HG02885 (cell line): ENCODE measurements at regions not wholly inside any gene's neighbourhood (a gene's known extent, or its start where the extent isn't known, plus 50 kb on each side); places are given as distances from the start of the nearest gene placed in this dataset.

Experiments
- ATAC-seq: cut with Tn5 transposase; IDR thresholded peaks from one replicate; pipeline ENCODE4 v1.9.1; 2021; ENCODE audit warnings: mild to moderate bottlenecking; ENCODE audit not compliant: unreplicated experiment, poor library complexity

GRCh38 chr4:36773467-36773866 lies 471.1 kb upstream of the NWD2 start:
- no peak for ATAC-seq

DNA sequence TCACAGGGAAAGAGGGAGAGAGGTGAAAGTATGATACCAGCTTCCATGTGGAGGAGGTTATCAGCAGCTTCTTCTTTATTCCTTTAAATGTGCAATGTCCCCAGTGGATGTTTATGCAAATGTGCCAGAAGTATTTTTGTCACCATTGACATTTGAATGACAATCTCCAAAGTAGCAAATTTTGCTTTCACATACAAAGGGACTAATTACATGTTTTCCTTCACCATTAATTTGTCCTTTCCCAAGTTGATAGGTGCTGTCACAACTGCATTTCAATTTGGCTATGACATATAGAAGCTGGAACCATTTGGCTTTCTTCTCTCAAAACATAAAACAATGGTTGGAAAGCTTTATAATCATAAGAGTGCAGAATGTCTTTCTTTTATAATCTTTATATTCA lies 469.0 kb upstream of the NWD2 start:
- no peak for ATAC-seq

DNA sequence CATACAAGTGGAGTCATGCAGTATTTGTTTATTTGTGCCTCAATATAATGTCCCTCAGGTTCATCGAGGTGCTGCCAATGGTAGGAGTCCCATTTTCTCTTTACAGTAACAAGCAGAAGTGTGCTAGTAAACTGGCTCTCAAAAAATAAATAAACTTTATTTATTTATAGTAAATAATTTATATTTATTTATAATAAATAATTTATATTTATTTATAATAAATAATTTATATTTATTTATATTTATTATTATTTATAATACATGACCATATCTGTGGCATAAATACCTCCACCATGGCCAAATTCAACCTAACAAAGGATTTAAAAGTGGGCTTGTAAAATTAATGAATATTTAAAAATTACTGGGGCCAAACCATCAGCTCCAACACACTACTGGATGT lies 464.9 kb upstream of the NWD2 start:
- ATAC-seq: no peak

DNA sequence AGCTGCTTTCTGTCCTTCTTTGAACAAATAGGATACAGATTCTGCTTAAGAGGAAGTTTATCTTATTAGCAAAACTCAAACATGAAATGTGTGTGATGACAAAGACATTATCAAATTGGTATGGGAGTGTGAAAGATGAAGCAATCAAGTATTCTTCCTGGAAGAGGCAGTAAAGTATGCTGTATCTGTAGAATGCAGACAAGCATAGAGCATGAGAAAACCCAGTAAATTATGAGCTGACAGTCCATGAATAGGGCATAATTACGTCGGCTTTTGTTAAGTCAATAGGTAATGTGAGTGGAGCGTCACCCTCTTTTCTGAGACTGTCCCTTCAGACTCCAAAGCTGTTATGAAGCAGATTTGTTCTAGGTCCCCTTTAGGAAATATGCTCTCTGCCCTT lies 458.6 kb upstream of the NWD2 start:
- ATAC-seq: no peak

- no peak for ATAC-seq
Observed at GRCh38 chr4:36786519-36786918, 458.0 kb upstream of the NWD2 start.

DNA sequence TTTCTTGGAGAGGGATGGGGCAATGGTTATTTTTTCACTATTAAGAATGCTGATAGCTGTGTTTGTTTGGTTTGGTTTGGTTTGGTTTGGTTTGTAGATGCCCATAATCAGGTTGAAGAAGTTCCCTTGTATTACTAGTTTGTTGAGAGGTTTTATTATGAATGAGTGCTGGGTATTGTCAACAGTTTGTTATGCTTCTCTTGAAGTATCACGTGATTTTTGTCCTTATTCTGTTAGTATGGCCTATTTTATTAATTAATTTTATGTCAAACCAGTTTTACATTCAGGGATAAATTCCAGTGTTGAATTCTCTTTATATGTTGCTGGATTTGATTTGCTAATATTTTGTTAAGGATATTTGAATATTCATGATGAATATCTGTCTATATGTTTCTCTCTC lies 449.8 kb upstream of the NWD2 start:
- ATAC-seq: no peak

GRCh38 chr4:36812149-36812548 lies 432.4 kb upstream of the NWD2 start:
- no peak for ATAC-seq

DNA sequence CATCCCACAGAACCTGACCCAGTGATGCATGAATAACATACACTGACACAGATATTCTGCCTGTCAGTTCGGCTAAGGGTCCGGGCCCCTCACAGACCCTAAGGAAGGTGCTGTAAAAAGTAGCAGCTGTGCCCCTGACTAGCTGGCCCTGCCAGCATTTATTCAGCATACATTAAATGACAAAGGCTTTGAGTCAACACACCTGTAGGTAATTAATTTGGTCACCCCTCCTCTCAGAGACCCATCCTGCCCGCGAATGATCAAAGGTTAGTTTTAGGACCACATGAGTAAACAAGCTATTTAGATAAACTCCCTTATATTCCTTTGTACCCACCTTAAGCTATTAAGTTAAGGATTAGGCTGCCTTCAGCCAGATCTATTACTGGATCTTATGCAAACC lies 429.0 kb upstream of the NWD2 start:
- no peak for ATAC-seq

DNA sequence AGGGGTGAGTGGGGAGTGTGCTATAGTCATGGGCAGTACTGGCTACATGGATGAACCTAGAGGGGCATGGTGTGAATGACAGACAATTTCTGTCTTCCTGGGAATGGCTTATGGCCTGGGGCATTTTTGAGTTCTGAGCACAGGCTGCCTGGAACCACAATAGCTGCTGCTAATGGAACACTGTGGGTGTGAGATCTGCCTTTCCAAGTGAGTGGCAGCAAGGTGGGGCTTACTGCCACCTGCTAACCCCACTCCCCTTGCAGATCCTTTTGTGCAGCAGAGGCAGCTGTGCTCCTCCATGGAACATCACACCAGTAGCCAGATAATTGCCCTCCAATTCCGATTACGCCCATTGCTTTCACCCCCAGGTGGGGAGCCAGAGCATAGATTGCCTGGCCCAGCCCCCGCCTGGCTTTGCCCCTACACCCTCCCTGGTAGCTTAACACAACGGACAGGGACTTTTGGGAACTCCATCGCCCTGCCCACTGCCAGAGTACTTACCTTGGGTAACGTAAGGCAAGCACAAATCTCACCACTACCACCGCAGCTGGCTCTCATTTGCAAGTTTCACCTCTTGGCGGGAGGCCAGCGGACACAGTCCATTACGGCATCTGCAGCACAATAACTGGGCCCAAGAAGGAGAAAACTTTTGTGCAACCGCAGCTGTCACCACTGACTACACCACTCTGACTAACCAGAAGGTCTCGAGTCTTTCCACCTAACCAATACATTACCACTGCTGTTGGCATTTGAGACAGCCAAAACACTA lies 421.2 kb upstream of the NWD2 start:
- no peak for ATAC-seq

- no peak for ATAC-seq
Observed at GRCh38 chr4:36824682-36825081, 419.9 kb upstream of the NWD2 start.

DNA sequence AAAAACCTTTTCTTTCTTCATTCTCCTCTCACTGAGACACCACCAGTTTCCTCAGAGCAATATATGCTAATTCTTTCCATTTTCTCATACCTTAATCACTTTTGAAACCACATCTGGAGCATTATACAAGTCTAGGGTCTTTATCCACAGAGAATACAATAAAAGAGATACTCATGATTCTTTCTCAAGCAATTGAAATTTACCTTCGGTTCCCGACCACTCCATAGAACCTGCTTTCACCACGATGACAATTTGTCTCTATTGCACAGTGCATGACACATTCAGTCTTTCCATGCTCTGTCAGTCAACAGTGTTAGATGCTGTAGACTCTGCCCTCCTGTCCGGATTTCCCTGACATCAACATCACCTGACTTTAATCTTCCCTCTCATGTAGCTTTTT lies 409.3 kb upstream of the NWD2 start:
- no peak for ATAC-seq

DNA sequence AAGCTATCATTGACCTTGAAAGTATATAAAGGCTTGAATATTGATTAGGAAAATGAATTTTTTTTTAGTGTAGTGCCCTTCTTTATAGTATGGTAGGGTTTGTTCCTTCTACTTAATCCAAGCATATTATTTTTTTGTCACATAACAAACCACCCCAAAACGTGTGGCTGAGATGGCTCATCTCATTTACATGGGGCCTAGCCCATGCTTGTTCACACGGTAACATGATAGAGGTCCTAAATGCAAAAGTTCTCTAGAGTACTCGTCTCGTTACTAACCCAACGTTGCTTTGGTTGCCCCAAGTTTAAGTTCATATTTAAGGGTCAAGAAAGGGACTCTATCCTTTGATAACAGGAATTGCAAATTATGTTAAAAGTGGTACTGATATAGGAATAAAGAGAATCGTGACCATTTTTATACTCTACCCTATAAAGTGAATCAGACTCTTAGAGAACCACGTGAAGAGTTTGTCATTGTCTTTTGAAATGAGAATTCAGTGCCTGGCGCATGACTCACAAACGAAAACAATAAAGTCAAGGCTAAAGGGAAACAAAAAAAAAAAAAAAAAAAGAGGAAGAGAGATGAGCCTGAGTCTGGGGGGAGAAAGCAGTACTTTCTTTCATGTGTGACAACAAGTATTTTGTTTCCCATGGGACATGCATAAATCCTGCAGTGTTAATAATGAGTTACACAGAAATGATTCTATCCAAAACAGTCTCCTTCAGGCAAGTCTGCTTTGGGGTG lies 402.8 kb upstream of the NWD2 start:
- ATAC-seq: no peak

- ATAC-seq: no peak
Observed at GRCh38 chr4:36844448-36844847, 400.1 kb upstream of the NWD2 start.

DNA sequence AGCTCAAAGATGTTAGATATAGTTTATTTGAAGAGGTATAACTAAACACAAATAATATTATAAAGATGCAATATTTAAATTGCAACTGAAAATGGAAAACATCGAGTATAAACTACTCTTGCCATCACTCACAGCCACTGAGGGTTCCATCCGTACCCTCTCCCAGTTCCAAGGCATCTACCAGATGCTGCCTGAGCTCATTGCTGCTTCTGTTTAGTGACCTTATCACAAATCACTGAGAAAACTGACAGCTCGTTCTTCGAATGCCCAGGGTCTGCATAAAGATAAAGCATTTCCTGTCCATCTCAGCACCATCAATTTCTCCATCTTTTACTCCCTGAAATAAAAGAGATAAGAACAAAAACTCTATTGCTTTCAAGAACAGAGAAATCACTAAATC lies 391.7 kb upstream of the NWD2 start:
- ATAC-seq: no peak

DNA sequence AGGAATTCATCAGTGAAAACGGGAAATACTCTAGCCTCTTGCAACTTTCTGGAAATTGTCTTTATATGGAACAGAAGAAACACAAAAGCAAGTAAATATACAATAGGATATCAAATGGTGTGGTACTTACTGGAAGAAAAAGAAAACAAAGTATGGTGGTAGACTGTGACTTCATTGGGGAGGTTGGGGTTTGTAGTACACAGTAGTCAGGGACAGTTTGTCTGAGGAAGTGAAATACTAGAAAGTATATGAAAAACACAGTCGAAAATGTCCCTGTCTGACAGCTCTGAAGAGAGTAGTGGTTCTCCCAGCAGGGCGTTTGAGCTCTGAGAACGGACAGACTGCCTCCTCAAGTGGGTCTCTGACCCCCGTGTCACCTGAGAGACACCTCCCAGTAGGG lies 390.0 kb upstream of the NWD2 start:
- ATAC-seq: peak; percentile 96

DNA sequence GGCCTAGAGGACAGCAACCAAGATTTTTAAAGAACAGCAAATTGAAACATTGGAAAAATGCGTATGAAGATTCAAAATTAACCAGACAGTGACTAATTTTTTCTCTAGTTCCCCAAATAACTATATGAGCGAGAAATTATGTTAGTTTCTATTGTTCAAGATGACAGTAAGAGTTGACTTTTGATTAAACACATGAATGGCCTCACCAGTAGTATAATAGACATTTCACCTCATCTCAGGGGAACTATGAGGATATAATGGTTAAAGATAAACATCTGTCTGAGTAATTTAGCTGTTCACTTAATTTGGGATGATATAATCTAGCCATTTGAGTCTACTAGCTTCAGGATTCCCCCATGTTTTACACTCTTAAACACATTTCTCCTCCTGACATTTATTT lies 380.9 kb upstream of the NWD2 start:
- ATAC-seq: no peak

DNA sequence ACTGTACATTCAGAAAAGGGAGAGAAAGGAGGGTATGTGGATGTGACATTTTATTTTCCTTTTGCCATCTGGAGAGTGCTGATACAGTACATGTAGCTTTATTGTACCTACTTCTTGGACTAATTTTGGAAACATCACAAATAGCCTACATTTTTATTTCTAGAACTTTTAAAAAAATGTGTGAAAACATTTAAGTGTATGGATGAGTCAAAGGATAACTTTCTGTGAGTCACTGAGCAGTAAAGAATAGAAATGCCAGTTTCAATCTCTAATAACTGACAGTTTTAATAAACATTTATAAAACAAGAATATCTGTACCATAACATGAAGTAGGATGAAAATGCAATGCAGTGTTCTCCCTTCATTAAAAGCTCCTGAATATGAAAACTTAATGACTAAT lies 374.4 kb upstream of the NWD2 start:
- ATAC-seq: peak; percentile 44

DNA sequence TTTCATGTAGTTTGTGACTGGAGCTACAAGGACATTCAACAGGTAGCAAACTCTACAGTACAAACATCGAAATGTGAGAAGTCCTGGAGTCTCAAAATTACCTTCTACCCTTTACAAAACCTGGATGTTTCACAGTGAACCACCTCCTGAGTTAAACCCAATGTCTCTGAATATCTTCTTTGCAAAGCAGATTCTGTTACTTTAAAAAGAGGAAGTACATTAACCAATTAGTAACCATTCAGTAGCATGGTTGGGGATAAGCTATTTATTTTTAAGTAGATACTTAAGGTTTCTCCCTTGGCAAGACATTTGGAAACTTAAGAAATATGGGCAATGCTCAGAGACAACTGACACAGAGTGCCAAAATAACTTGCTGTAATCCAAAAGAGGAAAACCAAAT lies 371.9 kb upstream of the NWD2 start:
- ATAC-seq: peak; percentile 53

DNA sequence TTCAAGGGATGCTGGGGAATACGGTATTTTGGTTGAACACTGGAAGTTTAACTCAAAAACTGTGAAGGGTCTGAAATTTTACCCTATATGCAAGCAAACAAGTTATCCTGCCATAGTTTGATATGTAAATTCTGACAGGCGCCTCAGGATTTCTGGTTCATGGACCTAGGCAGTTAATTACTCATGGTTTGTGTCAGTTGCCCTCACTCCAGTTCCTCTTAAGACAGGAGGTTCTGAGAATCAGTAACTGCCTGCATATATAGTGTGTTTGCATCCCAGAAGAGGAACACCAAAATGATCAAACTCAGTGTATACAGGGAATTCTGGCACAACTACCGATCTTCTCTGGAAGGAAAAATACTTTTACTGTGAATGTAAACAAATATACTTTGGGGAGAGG lies 360.4 kb upstream of the NWD2 start:
- no peak for ATAC-seq

- ATAC-seq: no peak
Observed at GRCh38 chr4:36891971-36892370, 352.6 kb upstream of the NWD2 start.

DNA sequence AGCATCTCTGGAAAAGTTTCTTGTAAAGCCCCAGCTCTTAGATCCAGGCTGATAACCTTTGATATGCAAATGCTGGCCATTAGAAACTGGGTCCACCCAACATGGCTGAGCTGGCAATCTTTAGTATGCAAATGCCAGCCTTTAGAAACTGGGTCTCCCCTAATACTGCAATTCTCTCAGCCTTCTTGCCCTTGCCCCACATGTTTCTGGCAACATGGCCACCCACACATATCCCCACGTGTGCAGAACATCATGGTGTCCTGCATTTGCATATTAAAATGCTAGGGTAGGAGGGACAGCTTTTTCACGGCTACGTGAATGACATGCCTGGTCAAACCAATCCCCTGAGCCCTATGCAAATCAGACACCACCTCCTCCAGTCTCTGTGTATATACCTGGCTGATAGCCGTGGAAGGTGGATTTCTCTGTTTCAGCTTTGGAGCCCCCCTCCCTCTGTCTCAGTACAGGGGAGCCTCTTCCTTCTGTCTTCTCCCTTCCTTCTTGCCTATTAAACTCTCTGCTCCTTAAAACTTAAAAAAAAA lies 344.0 kb upstream of the NWD2 start:
- no peak for ATAC-seq

- no peak for ATAC-seq
Observed at GRCh38 chr4:36904823-36905222, 339.7 kb upstream of the NWD2 start.
